ENCODE measurements at regions not wholly inside any gene's neighbourhood (a gene's known extent, or its start where the extent isn't known, plus 50 kb on each side); places are given as distances from the start of the nearest gene placed in this dataset.

GRCh38 chr5:96287136-96287535 is 145.9 kb downstream of the PCSK1 start:
- H3K9me3 ChIP-seq (ENCODE audit: control insufficient read depth, low read length, poor library complexity, severe bottlenecking) = no peaks in the 10 kb centered on the region
- Mint-ChIP-seq H3K36me3 (ENCODE audit: low read depth) (no peaks in the 10 kb centered on the region), H3K27me3 (peaks cover 10% of the 10 kb centered on the region), H3K4me1 (no peaks in the 10 kb centered on the region), H3K4me3 (no peak overlapping the region), H3K27ac (no peak overlapping the region)
- ATAC-seq (no peak), DNase-seq (no peak)

DNA sequence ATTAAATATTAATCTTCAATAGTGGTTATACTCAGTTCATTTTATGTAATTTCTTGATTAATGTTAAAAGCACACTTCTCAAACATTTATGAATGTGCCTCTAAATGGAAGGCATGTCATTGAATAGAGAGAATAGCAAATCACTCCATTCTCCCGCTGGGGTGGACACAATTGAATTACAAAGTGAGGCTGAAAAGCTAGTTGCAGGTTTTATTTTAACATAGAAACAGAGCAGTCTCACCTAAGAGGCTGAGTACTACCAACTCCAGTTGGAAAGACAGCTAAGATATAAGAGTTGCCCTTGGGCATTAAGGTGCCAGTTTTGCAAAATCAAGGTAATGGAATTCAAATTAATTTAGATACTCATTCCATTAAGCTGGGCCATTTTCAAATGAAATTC is 147.2 kb downstream of the PCSK1 start:
- H3K4me1 Mint-ChIP-seq = no peaks in the 10 kb centered on the region
- H3K36me3 Mint-ChIP-seq (ENCODE audit: low read depth) = no peaks in the 10 kb centered on the region
- H3K4me3 Mint-ChIP-seq = no peak overlapping the region
- no peak for DNase-seq
- no peaks in the 10 kb centered on the region for H3K9me3 ChIP-seq (ENCODE audit: control insufficient read depth, low read length, poor library complexity, severe bottlenecking)
- ATAC-seq = no peak
- H3K27me3 Mint-ChIP-seq = peaks cover 10% of the 10 kb centered on the region
- no peak overlapping the region for H3K27ac Mint-ChIP-seq

GRCh38 chr5:96284727-96285389 is 148.2 kb downstream of the PCSK1 start:
- H3K27me3 Mint-ChIP-seq = peaks cover 10% of the 10 kb centered on the region
- H3K36me3 Mint-ChIP-seq (ENCODE audit: low read depth) = no peaks in the 10 kb centered on the region
- peaks cover 3% of the 10 kb centered on the region for H3K4me1 Mint-ChIP-seq
- DNase-seq = no peak
- H3K27ac Mint-ChIP-seq = no peak overlapping the region
- ATAC-seq = no peak
- H3K4me3 Mint-ChIP-seq = no peak overlapping the region
- no peaks in the 10 kb centered on the region for H3K9me3 ChIP-seq (ENCODE audit: control insufficient read depth, low read length, poor library complexity, severe bottlenecking)

- no peak for ATAC-seq
- H3K4me3 Mint-ChIP-seq = no peak overlapping the region
- no peak for DNase-seq
- H3K27ac Mint-ChIP-seq = no peak overlapping the region
- H3K4me1 Mint-ChIP-seq = peaks cover 3% of the 10 kb centered on the region
- H3K27me3 Mint-ChIP-seq = peaks cover 10% of the 10 kb centered on the region
- no peaks in the 10 kb centered on the region for H3K36me3 Mint-ChIP-seq (ENCODE audit: low read depth)
- H3K9me3 ChIP-seq (ENCODE audit: control insufficient read depth, low read length, poor library complexity, severe bottlenecking) = no peaks in the 10 kb centered on the region
Measured at GRCh38 chr5:96283589-96283988, 149.5 kb downstream of the PCSK1 start.

DNA sequence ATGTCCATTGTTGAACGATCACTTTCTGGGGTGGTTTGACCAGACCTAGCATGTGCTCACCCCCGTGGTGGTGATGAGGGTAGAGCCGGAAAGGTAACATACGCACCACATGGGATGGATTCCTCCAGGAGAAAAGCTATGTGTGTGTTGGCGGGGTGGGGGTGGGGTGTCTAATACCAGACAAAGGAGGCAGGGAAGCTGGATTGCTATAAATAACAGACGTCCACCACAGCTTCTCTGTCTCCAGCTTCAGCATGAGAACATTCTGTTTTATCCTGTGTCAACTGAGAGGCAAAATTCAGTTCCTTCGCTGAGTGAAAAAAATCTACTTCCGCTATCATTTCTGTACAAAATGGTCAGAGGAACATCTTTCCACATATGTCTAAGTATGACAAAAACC is 151.0 kb downstream of the PCSK1 start:
- H3K27me3 Mint-ChIP-seq = peaks cover 10% of the 10 kb centered on the region
- no peaks in the 10 kb centered on the region for H3K36me3 Mint-ChIP-seq (ENCODE audit: low read depth)
- ATAC-seq = no peak
- H3K27ac Mint-ChIP-seq = no peak overlapping the region
- H3K9me3 ChIP-seq (ENCODE audit: control insufficient read depth, low read length, poor library complexity, severe bottlenecking) = no peaks in the 10 kb centered on the region
- H3K4me1 Mint-ChIP-seq = peaks cover 3% of the 10 kb centered on the region
- no peak overlapping the region for H3K4me3 Mint-ChIP-seq
- DNase-seq = no peak

DNA sequence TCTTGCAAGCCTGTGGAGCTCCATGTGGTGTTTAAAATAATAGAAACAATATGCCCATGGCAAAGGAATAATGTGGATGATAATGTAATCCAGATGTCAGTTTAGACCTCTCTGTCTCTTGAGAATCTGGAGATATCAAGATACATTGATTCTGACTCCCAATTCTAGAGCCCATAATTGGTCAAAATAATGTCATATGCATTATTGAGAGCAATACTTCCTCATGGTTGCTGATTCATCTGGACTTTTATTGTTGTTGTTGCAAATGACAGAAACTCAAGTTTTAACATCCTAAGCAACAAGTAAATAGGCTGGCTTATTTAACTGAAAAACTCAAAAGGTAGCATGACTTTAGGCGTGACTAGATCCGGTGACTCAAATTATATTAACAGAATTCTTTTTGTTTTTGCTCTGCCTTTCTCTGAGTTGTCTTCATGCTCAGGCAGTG is 152.1 kb downstream of the PCSK1 start:
- H3K27me3 Mint-ChIP-seq = peaks cover 10% of the 10 kb centered on the region
- no peaks in the 10 kb centered on the region for H3K36me3 Mint-ChIP-seq (ENCODE audit: low read depth)
- no peak overlapping the region for H3K4me3 Mint-ChIP-seq
- DNase-seq = no peak
- no peak for ATAC-seq
- H3K9me3 ChIP-seq (ENCODE audit: control insufficient read depth, low read length, poor library complexity, severe bottlenecking) = no peaks in the 10 kb centered on the region
- H3K27ac Mint-ChIP-seq = no peak overlapping the region
- H3K4me1 Mint-ChIP-seq = peaks cover 3% of the 10 kb centered on the region

- Mint-ChIP-seq H3K27ac (no peak overlapping the region), H3K27me3 (peaks cover 10% of the 10 kb centered on the region), H3K4me3 (no peak overlapping the region), H3K4me1 (peaks cover 3% of the 10 kb centered on the region), H3K36me3 (ENCODE audit: low read depth) (no peaks in the 10 kb centered on the region)
- DNase-seq = no peak
- no peak for ATAC-seq
- no peaks in the 10 kb centered on the region for H3K9me3 ChIP-seq (ENCODE audit: control insufficient read depth, low read length, poor library complexity, severe bottlenecking)
Measured at GRCh38 chr5:96279801-96280542, 153.1 kb downstream of the PCSK1 start.

DNA sequence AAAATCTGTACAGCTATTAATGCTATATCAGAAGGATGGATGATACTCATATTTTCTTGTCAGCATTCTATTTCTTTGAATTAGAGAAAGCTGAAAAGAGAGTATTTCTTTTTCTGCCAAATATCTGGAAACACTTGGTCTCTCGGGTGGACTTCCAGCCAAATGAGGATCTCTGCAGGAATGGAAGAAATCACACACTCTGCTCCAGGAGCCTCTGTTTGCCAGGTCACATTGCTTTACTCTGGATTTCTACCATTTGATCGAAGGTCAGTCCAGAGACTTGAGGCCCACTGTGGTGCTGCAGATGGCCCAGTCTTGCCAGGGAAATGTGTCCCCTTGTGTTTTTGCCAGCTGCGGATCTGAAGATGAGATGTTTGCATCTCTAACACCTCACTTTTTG is 154.1 kb downstream of the PCSK1 start:
- ATAC-seq (no peak), DNase-seq (no peak)
- H3K36me3 Mint-ChIP-seq (ENCODE audit: low read depth) = no peaks in the 10 kb centered on the region
- H3K4me3 Mint-ChIP-seq = no peak overlapping the region
- H3K27ac Mint-ChIP-seq = no peak overlapping the region
- peaks cover 3% of the 10 kb centered on the region for H3K4me1 Mint-ChIP-seq
- H3K27me3 Mint-ChIP-seq = peaks cover 11% of the 10 kb centered on the region
- H3K9me3 ChIP-seq (ENCODE audit: control insufficient read depth, low read length, poor library complexity, severe bottlenecking) = no peaks in the 10 kb centered on the region

- ATAC-seq (no peak), DNase-seq (no peak)
- Mint-ChIP-seq H3K4me3 (no peak overlapping the region), H3K27me3 (peaks cover 7% of the 10 kb centered on the region), H3K4me1 (peaks cover under 1% of the 10 kb centered on the region), H3K36me3 (ENCODE audit: low read depth) (no peaks in the 10 kb centered on the region), H3K27ac (no peak overlapping the region)
- no peaks in the 10 kb centered on the region for H3K9me3 ChIP-seq (ENCODE audit: control insufficient read depth, low read length, poor library complexity, severe bottlenecking)
Measured at GRCh38 chr5:96275051-96275450, 158.0 kb downstream of the PCSK1 start.

DNA sequence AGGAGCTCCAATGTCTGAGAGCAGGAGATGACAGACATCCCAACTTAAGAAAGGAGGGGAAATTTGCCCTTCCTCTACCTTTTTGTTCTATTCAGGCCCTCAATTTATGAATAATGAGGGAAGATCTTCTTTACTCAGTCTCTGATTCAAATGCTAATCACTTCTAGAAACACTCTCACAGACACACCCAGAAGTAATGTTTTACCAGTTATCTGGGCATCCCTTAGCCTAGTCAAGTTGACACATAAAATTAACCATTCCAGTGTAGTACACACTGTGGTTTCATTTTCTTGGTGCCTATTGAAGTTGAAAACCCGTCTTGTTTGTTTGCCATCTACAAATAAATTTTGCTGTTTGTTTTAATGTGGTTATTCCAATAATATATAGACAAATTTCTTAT is 167.6 kb downstream of the PCSK1 start:
- H3K36me3 Mint-ChIP-seq (ENCODE audit: low read depth) = no peaks in the 10 kb centered on the region
- H3K27ac Mint-ChIP-seq = no peak overlapping the region
- H3K27me3 Mint-ChIP-seq = no peaks in the 10 kb centered on the region
- H3K4me3 Mint-ChIP-seq = no peak overlapping the region
- ATAC-seq (no peak), DNase-seq (no peak)
- no peaks in the 10 kb centered on the region for H3K4me1 Mint-ChIP-seq
- H3K9me3 ChIP-seq (ENCODE audit: control insufficient read depth, low read length, poor library complexity, severe bottlenecking) = no peaks in the 10 kb centered on the region

GRCh38 chr5:96264047-96264446 is 169.0 kb downstream of the PCSK1 start:
- ATAC-seq = no peak
- Mint-ChIP-seq H3K36me3 (ENCODE audit: low read depth) (no peaks in the 10 kb centered on the region), H3K27me3 (peaks cover 7% of the 10 kb centered on the region), H3K4me3 (no peak overlapping the region), H3K4me1 (no peaks in the 10 kb centered on the region), H3K27ac (no peak overlapping the region)
- no peak for DNase-seq
- no peaks in the 10 kb centered on the region for H3K9me3 ChIP-seq (ENCODE audit: control insufficient read depth, low read length, poor library complexity, severe bottlenecking)

DNA sequence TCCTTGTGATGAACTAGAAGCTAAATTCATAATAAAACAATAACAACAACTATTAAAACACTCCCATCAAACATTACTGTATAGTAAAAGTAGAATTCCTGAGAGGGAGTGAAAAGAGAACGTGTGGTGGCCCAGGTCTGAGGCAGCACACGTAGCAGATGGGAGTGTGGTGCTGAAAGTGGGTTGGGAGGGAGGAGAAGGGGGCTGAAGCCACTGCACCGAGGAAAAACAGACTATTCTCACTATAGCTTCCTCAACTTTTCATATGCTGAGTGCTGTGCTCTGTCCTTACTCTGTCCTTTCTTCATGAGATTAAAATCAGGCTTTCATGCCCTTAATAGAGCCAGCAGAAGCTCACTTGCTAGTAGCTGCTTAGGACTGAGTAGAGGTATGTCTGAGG is 170.9 kb downstream of the PCSK1 start:
- DNase-seq (no peak), ATAC-seq (no peak)
- no peak overlapping the region for H3K4me3 Mint-ChIP-seq
- no peaks in the 10 kb centered on the region for H3K36me3 Mint-ChIP-seq (ENCODE audit: low read depth)
- no peaks in the 10 kb centered on the region for H3K4me1 Mint-ChIP-seq
- H3K27me3 Mint-ChIP-seq = peaks cover 14% of the 10 kb centered on the region
- no peaks in the 10 kb centered on the region for H3K9me3 ChIP-seq (ENCODE audit: control insufficient read depth, low read length, poor library complexity, severe bottlenecking)
- H3K27ac Mint-ChIP-seq = no peak overlapping the region

GRCh38 chr5:96260009-96260408 is 173.0 kb downstream of the PCSK1 start:
- no peak for DNase-seq
- no peaks in the 10 kb centered on the region for H3K36me3 Mint-ChIP-seq (ENCODE audit: low read depth)
- H3K4me1 Mint-ChIP-seq = no peaks in the 10 kb centered on the region
- no peak for ATAC-seq
- H3K9me3 ChIP-seq (ENCODE audit: control insufficient read depth, low read length, poor library complexity, severe bottlenecking) = no peaks in the 10 kb centered on the region
- no peak overlapping the region for H3K4me3 Mint-ChIP-seq
- peaks cover 14% of the 10 kb centered on the region for H3K27me3 Mint-ChIP-seq
- H3K27ac Mint-ChIP-seq = no peak overlapping the region
